Epithelial cell of proximal tubule (primary cell): ENCODE measurements at regions not wholly inside any gene's neighbourhood (a gene's known extent, or its start where the extent isn't known, plus 50 kb on each side); places are given as distances from the start of the nearest gene placed in this dataset.

Experiments
- DNase-seq: peaks from one replicate; pipeline ENCODE4 v3.0.0-alpha.2; 2011; ENCODE audit warnings: low read depth
- H3K4me3 ChIP-seq: 2 replicates; pipeline ENCODE4 v1.5.1; 2011; ENCODE audit warnings: low read depth, mild to moderate bottlenecking, low read length
- TF ChIP-seq, protein P1 (sequence below): conservative IDR thresholded peaks from 2 replicates; pipeline ENCODE4 v1.5.1; 2012; ENCODE audit warnings: low read depth, mild to moderate bottlenecking, low read length

DNA sequence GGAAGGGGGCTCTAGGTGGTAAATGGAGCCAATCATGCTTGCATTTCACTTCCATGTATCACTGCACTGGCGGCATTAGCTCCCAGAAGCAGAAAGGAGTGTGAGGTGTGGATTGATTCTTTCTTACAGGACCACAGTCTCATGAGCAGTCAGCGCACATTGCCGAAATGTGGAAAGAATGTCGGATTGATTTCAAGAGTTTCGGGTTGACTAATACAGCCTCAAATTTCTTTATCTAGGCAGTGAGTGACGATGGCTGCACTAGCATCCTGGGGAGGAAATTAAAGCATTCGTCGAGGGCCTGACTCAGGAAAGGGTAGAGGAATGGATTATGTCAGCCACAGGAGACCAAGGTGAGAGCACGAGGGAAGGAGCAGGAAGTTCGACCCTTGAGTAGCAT lies 222.8 kb upstream of the CDYL start:
- no peak for DNase-seq
- TF ChIP-seq, protein P1, sequence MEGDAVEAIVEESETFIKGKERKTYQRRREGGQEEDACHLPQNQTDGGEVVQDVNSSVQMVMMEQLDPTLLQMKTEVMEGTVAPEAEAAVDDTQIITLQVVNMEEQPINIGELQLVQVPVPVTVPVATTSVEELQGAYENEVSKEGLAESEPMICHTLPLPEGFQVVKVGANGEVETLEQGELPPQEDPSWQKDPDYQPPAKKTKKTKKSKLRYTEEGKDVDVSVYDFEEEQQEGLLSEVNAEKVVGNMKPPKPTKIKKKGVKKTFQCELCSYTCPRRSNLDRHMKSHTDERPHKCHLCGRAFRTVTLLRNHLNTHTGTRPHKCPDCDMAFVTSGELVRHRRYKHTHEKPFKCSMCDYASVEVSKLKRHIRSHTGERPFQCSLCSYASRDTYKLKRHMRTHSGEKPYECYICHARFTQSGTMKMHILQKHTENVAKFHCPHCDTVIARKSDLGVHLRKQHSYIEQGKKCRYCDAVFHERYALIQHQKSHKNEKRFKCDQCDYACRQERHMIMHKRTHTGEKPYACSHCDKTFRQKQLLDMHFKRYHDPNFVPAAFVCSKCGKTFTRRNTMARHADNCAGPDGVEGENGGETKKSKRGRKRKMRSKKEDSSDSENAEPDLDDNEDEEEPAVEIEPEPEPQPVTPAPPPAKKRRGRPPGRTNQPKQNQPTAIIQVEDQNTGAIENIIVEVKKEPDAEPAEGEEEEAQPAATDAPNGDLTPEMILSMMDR: no peak
- H3K4me3 ChIP-seq: no peak overlapping the region

GRCh38 chr6:4550227-4550597 lies 226.0 kb upstream of the CDYL start:
- TF ChIP-seq, protein P1: no peak
- DNase-seq: no peak
- H3K4me3 ChIP-seq: no peak overlapping the region

GRCh38 chr6:4549556-4550226 lies 226.5 kb upstream of the CDYL start:
- H3K4me3 ChIP-seq: no peak overlapping the region
- TF ChIP-seq, protein P1: no peak
- DNase-seq: no peak

- DNase-seq: no peak
- TF ChIP-seq, protein P1: no peak
These were observed 230.3 kb upstream of the CDYL start for GRCh38 chr6:4545893-4546292.

GRCh38 chr6:4543596-4543995 lies 232.6 kb upstream of the CDYL start:
- DNase-seq: no peak
- no peak overlapping the region for H3K4me3 ChIP-seq
- TF ChIP-seq, protein P1: no peak

More at GRCh38 chr6:4545893-4546292, 230.3 kb upstream of the CDYL start:
- no peak overlapping the region for H3K4me3 ChIP-seq

- no peak overlapping the region for H3K4me3 ChIP-seq
- no peak for DNase-seq
- TF ChIP-seq, protein P1: no peak
These were observed 242.6 kb upstream of the CDYL start for GRCh38 chr6:4533576-4533975.

GRCh38 chr6:4531406-4531805 lies 244.8 kb upstream of the CDYL start:
- no peak for DNase-seq
- H3K4me3 ChIP-seq: no peak overlapping the region
- TF ChIP-seq, protein P1: no peak
